ENCODE measurements at regions not wholly inside any gene's neighbourhood (a gene's known extent, or its start where the extent isn't known, plus 50 kb on each side); places are given as distances from the start of the nearest gene placed in this dataset.

GRCh38 chr13:44267203-44267602 is 106.4 kb upstream of the SERP2 start:
- H3K4ac ChIP-seq (replicated peaks; ENCODE audit: insufficient read length, low read depth, low read length), result no peak overlapping the region
- no peak overlapping the region for H2AK5ac ChIP-seq (ENCODE audit: low read depth, low read length)
- H2AFZ ChIP-seq (ENCODE audit: low read length), result no peak overlapping the region
- H4K20me1 ChIP-seq (replicated peaks in 1 of 2; ENCODE audit: control insufficient read depth in 1 of 2, insufficient read depth in 2 of 2, low read length in 2 of 2), result no peaks in the 10 kb centered on the region
- H4K5ac ChIP-seq (ENCODE audit: insufficient read length, low read depth, low read length), result no peak overlapping the region
- no peak overlapping the region for H2BK20ac ChIP-seq (ENCODE audit: low read length)
- no peak overlapping the region for H4K8ac ChIP-seq (ENCODE audit: extremely low read depth, insufficient read depth, low read length)
- no peaks in the 10 kb centered on the region for H3K79me1 ChIP-seq (ENCODE audit: low read depth, low read length)
- peaks cover 0 to 3% (median under 1%) of the 10 kb centered on the region in 4 experiments; a peak in 3 of 7 replicates for H3K4me1 ChIP-seq (replicated peaks in 1 of 4; ENCODE audit: control insufficient read depth in 3 of 4, insufficient read depth in 4 of 4, low read length in 3 of 4)
- DNase-seq (ENCODE audit: low read depth in 1 of 2, low spot score in 2 of 2), result no peak
- H3K4me2 ChIP-seq (ENCODE audit: insufficient read depth in 1 of 2, low read depth in 2 of 2, low read length in 2 of 2), result no peak overlapping the region
- H3K23ac ChIP-seq (ENCODE audit: insufficient read length), result no peak overlapping the region
- CTCF ChIA-PET (ENCODE audit: partially characterized antibody), result no interaction called here
- H3K23me2 ChIP-seq (ENCODE audit: low read depth, low read length), result peaks cover 3% of the 10 kb centered on the region; the same call in 1 of the 2 replicates
- H3K9ac ChIP-seq (replicated peaks in 1 of 4; ENCODE audit: extremely low read depth in 1 of 4, low read depth in 3 of 4, low read length in 3 of 4), result no peak overlapping the region
- H3K4me3 ChIP-seq (ENCODE audit: extremely low read depth in 1 of 4, insufficient read depth in 2 of 4, low read depth in 3 of 4, low read length in 4 of 4), result no peak overlapping the region
- POLR2A ChIA-PET (ENCODE audit: partially characterized antibody), result interaction anchor here (1.3 kb wide), 1 partner anchor 168 kb away, joined by 3 read pairs; no protein-coding TSS in a partner anchor
- no peaks in the 10 kb centered on the region for H3K36me3 ChIP-seq (ENCODE audit: control insufficient read depth in 2 of 4, insufficient read depth in 4 of 4, low read length in 3 of 4)
- H3K27ac ChIP-seq (ENCODE audit: low read depth, low read length), result no peak overlapping the region
- no peaks in the 10 kb centered on the region for H3K27me3 ChIP-seq (replicated peaks in 1 of 4; ENCODE audit: control insufficient read depth in 3 of 4, extremely low read depth in 1 of 4, insufficient read depth in 3 of 4, low read length in 3 of 4)
- no peaks in the 10 kb centered on the region for H3K79me2 ChIP-seq (ENCODE audit: control insufficient read depth in 1 of 2, insufficient read depth in 2 of 2, low read length in 2 of 2)
- H2BK120ac ChIP-seq (replicated peaks; ENCODE audit: low read depth, low read length), result no peak overlapping the region
- H3K14ac ChIP-seq (ENCODE audit: insufficient read length), result no peak overlapping the region
- WGBS, 2 experiments (ENCODE audit: extremely low coverage in 1 of 2, insufficient coverage in 1 of 2, insufficient read length in 1 of 2, insufficient replicate concordance in 2 of 2, low coverage in 1 of 2, low lambda C conversion rate in 2 of 2, missing lambda C conversion rate in 1 of 2), result 92% methylated on average over 1 of the region's 1 CpG; no CpG with 5 or more reads in 1 of the 2 experiments
- H2BK12ac ChIP-seq (ENCODE audit: low read depth, low read length), result no peak overlapping the region; the same call in 1 of the 2 replicates
- H2BK15ac ChIP-seq (ENCODE audit: low read length), result no peak overlapping the region
- FAIRE-seq, result no peak
- H3K9me3 ChIP-seq (ENCODE audit: insufficient read depth in 2 of 2, low read depth in 1 of 2, low read length in 1 of 2), result peaks cover 0 to 5% of the 10 kb centered on the region in 2 experiments; a peak in 1 of 4 replicates
- H2BK5ac ChIP-seq (ENCODE audit: low read depth, low read length), result no peak overlapping the region
- no peak overlapping the region for H3K56ac ChIP-seq (replicated peaks; ENCODE audit: insufficient read length, low read depth, low read length)
- no peak overlapping the region for H4K91ac ChIP-seq (replicated peaks; ENCODE audit: insufficient read length, low read length)
- no peak overlapping the region for H3K18ac ChIP-seq (ENCODE audit: extremely low read depth, low read length)
- TF ChIP-seq SRF (IDR thresholded peaks at IDR 0.05; ENCODE audit: low read depth, low read length) (no peak), RBBP5 (IDR thresholded peaks at IDR 0.05; ENCODE audit: borderline replicate concordance, low read depth, low read length) (no peak), EP300 (IDR thresholded peaks at IDR 0.05; ENCODE audit: borderline replicate concordance in 1 of 2, low read depth in 2 of 2, low read length in 2 of 2) (no peak), SP4 (IDR thresholded peaks at IDR 0.05; ENCODE audit: low read length) (no peak), CREB1 (IDR thresholded peaks at IDR 0.05) (no peak), MAX (IDR thresholded peaks at IDR 0.05) (no peak), USF2 (IDR thresholded peaks at IDR 0.05; ENCODE audit: low read length) (no peak), SIX5 (IDR thresholded peaks at IDR 0.05; ENCODE audit: low read depth, low read length) (no peak), BRCA1 (IDR thresholded peaks at IDR 0.05; ENCODE audit: low read depth, low read length) (no peak), SIRT6 (IDR thresholded peaks at IDR 0.05; ENCODE audit: low read length) (no peak), GABPA (IDR thresholded peaks at IDR 0.05; ENCODE audit: borderline replicate concordance, insufficient read depth, low read length) (no peak), CHD2 (IDR thresholded peaks at IDR 0.05; ENCODE audit: low read length) (no peak), FOSL1 (IDR thresholded peaks at IDR 0.05; ENCODE audit: insufficient read depth, low read depth, low read length) (no peak), HDAC2 (IDR thresholded peaks at IDR 0.05; ENCODE audit: borderline replicate concordance in 1 of 2, low read depth in 2 of 2, low read length in 2 of 2) (no peak)
